HG03159 (cell line): ENCODE measurements at regions not wholly inside any gene's neighbourhood (a gene's known extent, or its start where the extent isn't known, plus 50 kb on each side); places are given as distances from the start of the nearest gene placed in this dataset.
"Not testable (repeated sequence)": the region's sequence is repeated elsewhere in the genome, so short reads cannot be mapped to it uniquely, and the experiment has no call there.

Experiments
- ATAC-seq: cut with Tn5 transposase; IDR thresholded peaks from one replicate; pipeline ENCODE4 v1.9.1; 2021; ENCODE audit warnings: mild to moderate bottlenecking, moderate library complexity; ENCODE audit not compliant: unreplicated experiment

DNA sequence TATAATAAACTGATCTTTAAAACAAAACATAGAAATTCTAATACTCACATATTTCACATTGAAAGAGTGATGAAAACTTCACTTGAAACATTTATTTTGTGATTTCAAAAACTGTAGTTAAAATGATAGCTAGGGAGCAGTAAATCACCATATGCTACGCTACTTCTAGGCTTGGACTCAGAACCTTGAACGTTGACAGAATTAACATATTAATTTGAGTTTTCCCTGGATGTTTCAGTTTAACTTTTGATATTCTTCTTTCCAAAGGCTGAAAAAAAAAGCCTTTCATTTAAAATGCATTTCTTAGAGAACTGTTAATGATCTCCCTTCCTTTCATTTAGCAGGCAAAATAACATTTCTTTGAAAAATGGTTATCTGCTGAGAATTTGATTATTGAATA, 307.8 kb upstream of the SGCD start:
- ATAC-seq: no peak

DNA sequence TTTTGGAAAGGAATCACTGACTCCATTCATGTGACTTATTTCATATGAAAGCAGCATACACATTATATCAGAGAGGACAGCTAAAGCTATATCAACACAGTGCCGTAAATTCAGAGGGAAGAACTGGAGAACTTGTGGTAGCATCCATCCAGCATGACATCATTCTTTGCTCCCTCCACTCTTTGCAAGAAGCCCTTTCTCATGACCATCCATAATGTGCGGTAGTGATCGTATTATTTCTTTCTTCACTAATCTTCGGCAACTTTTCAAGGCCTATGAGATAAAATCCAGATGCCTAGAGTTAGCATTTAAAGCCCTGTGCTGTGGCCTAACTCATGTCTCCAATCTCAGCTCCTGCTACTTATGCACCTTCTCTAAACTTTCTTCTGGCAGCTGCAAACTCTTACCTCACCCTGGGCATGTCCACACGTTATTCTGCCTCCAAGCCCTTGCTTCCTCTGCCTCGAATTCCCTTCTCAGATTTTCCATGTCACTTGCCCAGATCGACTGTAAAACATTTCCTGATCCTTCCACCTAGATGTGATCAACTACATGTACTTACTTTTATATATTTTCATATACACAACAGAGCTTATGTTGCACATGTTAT, 307.3 kb upstream of the SGCD start:
- no peak for ATAC-seq

DNA sequence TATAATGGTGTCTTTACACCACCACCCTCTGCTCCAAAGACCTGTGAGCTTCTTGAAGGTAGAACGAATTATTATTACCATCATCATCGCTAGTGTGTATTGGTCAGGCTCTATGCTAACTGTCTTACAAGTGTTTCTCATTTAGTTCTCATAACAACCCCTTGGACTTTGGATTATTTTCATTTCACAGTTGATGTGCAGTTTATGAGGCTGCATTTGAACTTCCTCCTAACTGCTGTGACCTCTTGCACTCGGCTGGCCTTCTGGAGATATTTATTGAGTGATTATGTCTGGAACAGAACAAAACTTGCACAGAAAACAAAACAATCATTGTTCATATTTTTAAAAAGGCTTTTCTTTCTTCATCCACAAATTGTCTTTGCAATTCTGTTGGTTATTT, 306.3 kb upstream of the SGCD start:
- ATAC-seq: no peak

DNA sequence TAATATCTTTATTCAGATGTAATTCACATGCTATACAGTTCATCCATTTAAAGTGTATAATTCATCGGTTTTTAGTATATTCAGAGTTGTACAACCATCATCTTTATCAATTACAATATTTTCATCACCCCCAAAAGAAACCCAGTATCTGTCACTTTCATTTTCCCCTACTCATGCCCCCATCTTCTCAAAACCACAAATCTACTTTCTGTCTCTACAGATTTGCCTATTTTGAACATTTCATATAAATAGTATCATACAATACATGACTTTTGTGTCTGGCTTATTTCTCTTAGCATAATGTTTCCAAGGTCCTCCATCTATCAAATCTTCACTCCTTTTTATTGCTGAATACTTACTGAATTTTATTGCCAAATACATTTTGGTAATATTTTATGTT, 305.1 kb upstream of the SGCD start:
- ATAC-seq: peak; percentile 75

DNA sequence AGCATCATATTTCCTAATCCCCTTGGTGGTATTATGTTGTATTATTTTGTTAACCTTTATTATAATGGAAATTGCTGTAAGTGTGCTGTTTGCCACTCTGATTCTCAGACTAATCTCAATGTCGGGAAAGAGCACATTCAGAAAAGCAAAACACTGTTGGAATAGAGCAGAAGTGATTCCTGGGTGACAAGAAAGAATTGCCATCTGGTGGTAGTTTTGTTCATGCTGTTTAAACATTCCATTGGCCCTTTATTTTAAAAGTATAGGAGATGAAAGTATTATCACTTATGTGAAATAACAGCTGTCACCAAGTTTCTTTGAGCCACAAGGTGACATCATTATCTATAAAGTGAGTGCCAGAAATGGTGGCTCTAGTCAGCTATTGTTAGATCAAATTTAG, 301.3 kb upstream of the SGCD start:
- no peak for ATAC-seq

DNA sequence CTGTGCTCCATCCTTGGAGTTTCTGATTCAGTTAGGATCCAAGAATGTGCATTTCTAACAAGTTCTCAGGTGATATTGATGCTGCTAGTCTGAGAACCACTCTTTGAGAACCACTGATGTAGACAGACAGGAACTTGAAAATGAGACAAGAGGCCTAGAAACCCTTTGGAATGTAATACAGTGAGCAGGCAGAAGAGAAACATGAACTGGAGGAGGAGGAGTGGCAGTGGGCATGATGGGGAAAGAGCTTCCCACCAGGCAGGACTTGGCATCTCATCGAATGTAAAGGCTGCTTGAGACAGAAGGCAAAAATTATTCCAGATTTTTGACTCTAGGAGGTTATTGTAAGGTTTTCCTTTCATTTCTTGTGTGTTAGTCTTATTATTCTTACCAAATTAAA, 295.8 kb upstream of the SGCD start:
- no peak for ATAC-seq

DNA sequence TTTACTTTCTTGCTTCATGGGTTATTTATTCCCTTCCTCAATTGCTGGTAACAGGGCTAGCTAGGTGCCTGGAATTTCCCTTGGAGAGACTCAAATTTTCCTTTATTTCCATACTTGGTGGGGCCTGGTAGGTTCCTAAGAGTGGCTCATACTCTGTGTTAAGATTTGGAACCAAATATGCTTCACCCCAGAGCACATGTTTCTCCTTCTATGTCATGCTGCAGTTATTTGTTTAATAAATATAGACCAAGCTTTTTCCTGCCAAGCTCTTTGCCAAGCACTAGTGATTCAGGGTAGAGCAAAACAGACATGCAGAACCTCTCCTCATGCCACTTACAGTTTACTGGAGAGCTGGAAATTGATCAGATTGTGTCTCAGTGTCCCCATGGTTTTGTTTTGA, 290.3 kb upstream of the SGCD start:
- no peak for ATAC-seq

DNA sequence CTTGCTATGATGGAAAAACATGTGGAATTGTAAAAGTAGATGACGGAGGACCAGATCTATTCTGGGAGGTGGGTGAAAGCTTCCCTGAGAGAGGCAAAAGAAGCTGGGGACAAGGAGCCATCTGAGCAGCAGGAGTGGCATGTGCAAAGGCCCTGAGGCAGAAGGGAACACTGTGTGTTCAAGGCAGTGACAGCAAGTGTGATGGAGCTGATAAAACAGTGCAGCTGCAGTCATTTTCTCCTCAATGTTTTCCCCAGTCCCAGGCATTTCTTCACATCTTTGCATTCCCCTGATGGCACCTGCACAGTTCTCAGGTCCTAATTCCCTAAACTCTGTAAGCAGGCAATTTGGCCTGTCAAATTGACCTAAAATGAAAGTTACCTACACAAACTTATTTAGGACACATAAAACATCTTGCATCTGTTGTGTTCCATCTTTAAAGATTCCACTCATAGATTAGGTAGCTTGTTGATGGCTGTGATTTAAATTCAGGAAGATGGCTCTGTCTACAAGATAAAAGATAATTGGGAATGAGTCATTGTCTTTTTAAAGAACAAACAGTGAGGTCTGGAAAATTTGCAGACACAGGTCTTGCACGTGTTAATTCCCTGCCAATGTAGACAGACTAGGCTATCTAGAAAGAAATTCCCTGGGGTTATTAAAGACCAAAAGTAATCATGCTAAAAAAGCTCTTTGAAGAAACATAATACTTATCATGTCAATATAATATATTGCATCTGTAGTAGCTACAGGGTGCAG, 289.6 kb upstream of the SGCD start:
- no peak for ATAC-seq

DNA sequence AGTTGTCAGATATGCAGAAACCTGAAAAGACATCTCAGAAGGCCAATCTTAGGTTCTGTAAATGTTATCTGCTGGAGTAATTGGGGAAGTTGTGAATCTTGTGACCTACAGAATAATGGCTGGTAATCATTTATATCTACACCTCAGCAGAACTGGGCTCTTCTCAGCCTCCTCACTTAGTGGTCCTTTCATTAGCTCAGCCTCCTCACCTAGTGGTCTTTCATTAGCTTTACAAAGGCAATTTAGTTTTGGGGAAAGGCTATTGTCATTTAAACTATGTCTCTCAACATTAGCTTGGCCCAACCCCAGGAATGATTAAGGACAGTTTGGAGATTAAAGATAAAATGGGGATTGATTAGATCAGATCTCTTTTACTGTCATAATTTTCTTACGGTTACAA, 284.2 kb upstream of the SGCD start:
- no peak for ATAC-seq

DNA sequence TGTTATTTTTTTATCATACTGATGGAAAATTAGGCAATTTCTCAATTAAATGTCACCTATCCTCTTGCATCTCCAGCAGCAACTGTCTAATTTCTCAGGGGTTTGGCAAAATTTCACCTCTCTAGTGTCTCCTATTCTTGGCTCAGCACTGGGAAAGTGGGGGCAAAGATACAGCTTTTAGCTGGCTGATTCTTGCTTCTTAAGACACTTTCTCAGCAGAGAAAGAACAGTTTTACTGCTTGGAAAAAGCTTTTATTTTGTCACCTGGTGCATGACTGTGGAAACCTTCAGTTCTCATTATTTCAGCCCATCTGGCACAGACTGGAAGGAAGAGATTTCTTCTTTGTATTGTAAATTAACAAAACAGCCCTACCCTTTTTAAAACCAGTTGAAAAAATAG, 283.6 kb upstream of the SGCD start:
- no peak for ATAC-seq

DNA sequence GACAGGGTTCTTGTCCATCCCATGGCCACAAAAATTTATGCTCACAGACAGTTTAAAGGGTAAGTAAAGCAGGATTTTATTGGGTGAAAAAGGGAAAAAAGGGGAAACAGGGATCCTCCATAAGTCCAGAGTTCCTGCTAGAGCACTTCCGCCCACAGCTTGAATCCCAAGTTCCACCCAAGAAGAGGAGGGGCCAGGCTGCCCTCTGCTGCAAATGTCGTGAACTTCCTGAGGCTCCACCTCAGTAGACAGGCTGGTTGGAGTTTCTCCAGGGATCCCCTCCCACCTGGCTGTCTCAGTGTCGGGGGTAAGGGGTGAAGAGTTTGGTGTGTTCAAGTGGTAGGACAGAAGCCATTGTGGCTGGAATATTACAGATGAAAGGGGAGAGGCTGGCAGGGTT, 275.0 kb upstream of the SGCD start:
- ATAC-seq: no peak

DNA sequence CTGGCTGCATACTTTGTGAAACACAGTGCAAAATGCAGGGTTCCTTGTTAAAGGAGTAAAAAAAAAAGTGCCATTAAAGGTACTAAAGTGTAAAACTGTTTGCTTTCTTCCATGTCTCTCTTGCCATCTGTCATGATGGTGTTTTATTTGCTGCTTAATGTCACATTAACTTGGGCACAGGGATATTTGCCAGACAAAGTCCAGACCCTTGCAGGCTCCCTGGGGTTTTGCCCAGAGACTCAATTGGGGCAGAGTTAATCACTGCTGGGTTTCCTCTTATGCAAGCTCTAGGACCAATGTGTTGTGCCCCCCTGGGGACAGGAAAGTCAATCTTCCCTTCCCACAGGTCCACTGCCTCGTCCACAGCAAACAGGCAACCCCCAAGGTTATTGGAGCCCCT, 274.3 kb upstream of the SGCD start:
- no peak for ATAC-seq

DNA sequence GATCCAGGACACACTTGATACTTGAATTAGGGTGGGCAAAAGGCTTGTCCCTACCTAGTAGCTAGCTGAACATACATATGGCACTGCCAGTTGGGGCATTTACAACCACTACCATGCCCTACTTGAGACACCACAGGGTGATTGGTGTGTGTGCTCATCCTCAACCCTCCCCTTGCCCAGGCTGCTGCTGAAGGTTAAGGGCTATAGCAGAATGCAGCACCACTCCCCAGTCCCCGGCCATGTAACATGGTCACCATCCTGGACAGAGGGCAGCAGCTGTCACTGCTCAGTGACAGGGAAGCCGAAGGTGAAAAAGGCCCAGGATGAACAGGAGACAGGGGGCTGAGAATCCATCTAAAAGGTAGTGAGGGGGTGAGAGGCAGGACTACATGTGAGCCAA, 273.9 kb upstream of the SGCD start:
- ATAC-seq: no peak

DNA sequence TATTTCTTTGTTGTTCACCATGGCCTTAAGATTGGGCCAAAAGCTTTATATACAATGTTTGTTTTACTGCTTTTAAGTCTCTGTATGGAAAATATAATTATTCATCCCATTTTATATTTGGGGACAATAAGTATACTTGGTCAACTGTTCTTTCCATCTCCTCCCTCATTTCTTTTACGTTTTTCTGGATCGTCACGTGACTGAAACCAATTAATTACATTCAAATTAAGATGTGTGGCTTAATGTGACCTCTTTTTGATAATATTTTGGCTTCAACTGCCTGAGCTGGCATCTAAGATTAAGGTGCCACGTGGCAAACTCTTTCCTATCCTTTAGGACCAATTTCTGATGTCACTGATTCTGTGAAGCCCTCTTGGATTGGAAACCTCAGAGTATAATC, 250.1 kb upstream of the SGCD start:
- ATAC-seq: no peak

DNA sequence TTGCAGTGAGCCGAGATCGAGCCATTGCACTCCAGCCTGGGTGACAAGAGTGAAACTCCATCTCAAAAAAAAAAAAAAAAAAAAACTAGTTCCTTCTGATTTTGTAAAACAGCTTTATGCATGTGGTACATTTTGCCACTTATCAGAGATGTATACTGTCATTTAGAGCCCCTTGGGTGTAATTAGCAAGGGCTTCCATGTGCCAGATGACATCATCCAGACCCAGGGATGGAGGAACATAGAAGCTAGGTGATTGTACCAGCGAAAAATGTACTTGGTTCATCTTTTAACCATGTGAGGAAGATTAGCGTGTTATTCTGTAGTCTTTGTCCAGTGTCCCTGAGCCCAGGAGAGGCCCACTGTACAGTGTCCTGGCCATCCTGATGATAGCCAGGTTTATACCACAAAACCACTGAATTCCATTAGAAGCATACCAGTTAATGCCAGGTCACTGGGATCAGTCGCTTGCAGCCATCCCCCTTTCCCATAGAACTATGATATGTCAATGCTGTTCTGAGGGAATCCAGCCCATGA, 239.3 kb upstream of the SGCD start:
- no peak for ATAC-seq

DNA sequence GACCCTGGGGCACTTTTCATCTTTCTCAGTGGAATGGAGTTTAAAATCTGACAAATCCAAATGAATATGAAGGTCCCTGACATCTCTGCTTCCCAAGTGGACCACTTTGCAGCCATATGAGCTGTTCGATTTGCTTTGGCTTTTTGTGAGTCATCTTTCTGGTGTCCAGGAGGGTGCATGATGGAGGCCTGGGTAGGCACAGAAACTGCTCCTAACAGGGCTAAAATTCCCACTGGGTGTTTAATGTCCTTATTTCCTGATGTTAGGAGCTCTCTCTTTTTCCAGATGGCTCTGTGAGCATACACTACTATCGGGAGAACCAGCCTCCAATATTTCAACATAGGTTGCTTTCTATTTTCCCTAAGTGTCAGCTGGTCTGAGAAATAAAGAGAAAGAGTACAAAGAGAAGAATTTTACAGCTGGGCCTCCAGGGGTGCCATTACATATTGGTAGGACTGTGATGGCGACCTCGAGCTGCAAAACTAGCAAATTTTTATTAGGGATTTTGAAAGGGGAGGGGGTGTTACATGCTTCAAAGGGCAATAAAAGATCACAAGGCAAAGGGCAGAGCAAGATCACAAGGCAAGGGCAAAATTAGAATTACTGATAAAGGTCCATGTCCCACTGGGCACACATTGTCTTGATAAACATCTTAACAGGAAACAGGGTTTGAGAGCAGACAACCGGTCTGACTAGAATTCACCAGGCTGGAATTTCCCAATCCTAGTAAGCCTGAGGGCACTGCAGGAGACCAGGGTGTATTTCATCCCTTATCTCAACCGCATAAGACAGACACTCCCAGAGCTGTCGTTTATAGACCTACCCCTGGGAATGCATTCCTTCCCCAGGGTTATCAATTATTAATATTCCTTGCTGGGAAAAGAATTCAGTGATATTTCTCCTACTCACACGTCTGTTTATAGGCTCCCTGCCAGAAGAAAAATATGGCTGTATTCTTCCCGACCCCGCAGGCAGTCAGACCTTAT, 236.7 kb upstream of the SGCD start:
- not testable (repeated sequence) for ATAC-seq

DNA sequence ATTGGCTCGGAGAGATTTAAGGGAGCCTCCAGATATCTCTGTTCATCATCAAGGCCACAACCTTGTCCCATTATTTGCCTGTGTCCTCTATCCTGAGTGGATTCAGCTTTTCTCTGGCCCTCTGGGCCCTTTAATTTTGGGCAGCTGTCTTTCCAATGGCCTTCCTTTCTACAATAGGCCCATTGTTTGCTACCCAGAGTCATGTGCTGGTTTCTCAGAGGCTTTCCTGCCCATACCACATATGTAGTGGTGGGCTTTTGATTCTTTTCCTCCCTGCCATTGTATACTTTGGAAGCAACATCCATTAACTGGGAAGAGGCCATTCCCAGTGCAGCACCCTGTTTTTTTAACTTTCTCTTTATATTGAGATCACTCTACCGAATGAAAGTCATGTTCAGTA, 233.9 kb upstream of the SGCD start:
- ATAC-seq: no peak

DNA sequence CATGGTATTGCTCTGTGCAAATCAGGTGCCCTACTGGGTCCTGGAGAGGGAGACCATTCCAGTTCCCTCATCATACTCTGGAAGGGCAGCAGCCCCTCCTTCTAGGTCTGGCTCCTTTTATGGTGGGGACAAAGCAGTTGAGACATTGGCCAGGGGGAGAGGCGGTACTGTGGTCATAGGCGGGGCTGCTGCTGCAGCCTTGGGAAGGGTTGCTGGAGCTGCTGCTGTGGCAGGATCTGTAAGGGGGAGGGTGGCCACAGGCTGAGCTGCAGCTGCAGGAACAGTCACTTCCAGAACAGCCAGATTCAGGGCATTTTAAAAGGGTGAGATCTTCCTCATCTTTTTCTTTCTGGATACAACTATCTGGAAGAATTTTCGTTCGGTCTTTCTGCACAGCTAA, 233.0 kb upstream of the SGCD start:
- ATAC-seq: no peak

DNA sequence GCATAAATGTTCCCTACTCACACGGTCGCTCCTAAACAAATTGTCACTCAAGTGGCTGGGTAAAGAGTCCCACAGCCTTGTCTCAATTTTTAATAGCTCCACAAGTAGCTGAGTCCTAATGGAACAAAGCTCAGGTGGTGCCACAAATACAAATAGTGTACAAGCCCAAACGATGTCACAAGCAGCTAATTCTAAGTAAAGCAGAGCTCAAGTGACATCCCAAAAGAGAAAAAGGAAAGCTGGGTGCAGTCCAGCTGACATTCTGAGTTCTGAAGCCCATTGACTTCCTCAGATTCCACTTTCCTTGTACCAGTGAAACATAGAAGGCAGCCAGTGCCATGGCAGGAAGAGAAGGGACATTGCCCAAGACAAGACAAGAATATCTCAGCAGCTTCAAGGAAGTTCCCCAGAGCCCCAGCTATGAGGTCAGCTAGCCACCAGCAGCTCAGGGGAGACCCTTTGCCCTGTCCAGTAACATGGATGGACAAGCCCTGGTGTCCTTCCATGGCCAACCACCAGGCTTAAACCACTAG, 231.2 kb upstream of the SGCD start:
- ATAC-seq: no peak

DNA sequence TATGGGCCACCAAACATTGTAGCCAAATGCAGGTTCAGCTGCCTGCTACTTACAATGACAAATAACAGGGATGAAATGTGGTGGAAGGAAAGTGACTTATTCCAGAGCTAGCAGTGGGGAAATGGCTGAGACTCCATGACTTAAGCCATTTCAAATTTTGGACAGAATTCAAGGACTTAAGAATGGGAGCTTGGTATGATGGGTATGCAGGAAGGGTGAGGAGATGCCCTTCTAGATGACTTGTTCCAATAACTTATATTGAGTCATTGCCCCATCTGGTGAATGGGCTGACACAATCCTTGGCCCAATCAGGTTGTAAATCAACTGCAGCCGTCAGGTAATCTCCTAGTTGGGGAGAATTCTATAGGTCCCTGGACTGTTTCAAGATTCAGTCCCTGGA, 230.7 kb upstream of the SGCD start:
- ATAC-seq: no peak

DNA sequence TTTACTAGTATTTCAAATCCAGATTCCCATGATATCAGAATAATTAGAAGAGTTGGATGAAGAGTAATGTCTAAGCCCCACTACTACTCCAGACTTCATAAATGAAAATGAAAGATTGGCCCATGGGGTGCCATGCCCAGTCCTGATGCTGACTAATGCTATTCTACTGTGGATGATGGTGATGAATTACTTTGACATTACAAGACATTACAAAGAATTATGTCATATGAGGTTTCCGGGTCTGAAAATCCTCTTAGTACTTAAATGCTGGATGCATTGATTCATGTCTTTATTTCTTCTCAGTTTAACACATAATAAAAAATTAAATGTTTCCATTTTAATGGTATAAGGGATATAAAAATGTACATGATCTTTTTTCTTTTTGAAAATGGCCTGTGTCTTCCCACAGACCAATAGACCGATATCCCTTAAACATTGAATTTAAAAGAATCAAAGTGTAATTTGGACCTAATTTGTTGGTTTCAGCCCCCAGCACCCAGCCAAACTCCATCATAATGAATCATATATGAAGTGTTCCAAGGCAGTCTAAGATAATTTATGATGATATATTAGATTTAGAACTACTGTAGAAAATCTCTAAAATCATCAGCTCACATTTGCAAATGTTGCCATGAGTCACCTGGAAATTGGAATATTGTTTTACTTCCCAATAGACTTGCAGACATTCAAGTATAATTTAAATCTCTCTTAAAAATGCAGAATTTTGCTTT, 223.6 kb upstream of the SGCD start:
- ATAC-seq: no peak
